Body of pancreas (tissue), 4 donors: ENCODE measurements at regions not wholly inside any gene's neighbourhood (a gene's known extent, or its start where the extent isn't known, plus 50 kb on each side); places are given as distances from the start of the nearest gene placed in this dataset.

Experiments used
- ATAC-seq: fragments of 150-250 bp; one replicate; pipeline ENCODE4 v1.9.1; 2016
- DNase-seq, 4 donors: peaks; one replicate each; pipeline ENCODE4 v3.0.0-alpha.2; 2019
- H3K27ac ChIP-seq, 4 donors: fragments of 200-600 bp; sonication (generic); 1 replicate in 3 of 4; 2 replicates in 1 of 4; pipeline versions ENCODE4 v1.5.1 to v1.6.1; 2016 to 2019; ENCODE audit warnings: mild to moderate bottlenecking in 1 of 4, mixed read lengths in 1 of 4, moderate library complexity in 1 of 4
- H3K27me3 ChIP-seq, 2 donors: fragments of 200-600 bp; sonication (generic); one replicate each; pipeline ENCODE4 v1.6.0; 2016; ENCODE audit warnings: mild to moderate bottlenecking in 1 of 2
- H3K36me3 ChIP-seq, 2 donors: fragments of 200-600 bp; sonication (generic); replicated peaks in 1 of 2; 2 replicates each; pipeline ENCODE4 v1.5.1; 2016; ENCODE audit warnings: low read depth in 2 of 2; ENCODE audit not compliant: insufficient read depth in 1 of 2
- H3K4me1 ChIP-seq: fragments of 200-600 bp; sonication (generic); one replicate; pipeline ENCODE4 v1.6.0; 2016
- H3K4me3 ChIP-seq, 2 donors: fragments of 200-600 bp; sonication (generic); 1 replicate in 1 of 2; 2 replicates in 1 of 2; pipeline ENCODE4 v1.5.1; 2016 to 2019
- H3K9me3 ChIP-seq, 3 donors: fragments of 200-600 bp; sonication (generic); 1 replicate in 2 of 3; 2 replicates in 1 of 3; pipeline ENCODE4 v1.5.1; 2016
- CTCF ChIP-seq, 7 experiments: fragments of 450-650 bp in 4 of 7; fragments of 200-600 bp in 3 of 7; sonication (generic) in 3 of 7; IDR thresholded peaks; one replicate each; pipeline ENCODE4 v1.5.1; 2016 to 2019; ENCODE audit warnings: antibody characterized with exemption in 7 of 7
- POLR2A ChIP-seq, 3 donors: fragments of 450-650 bp; IDR thresholded peaks; one replicate each; pipeline ENCODE4 v1.6.1; 2016; ENCODE audit warnings: antibody characterized with exemption in 3 of 3, mild to moderate bottlenecking in 2 of 3
- WGBS, 2 donors: methylation state at CpG; one replicate each; pipeline ENCODE4 v1.1.5; 2017; 5-methylcytosine and 5-hydroxymethylcytosine counted together
- intact Hi-C: fragments of 100-400 bp; cut with DNase I; formaldehyde crosslinking; loops from one replicate; pipeline ENCODE4 v1.15.1; 2023

DNA sequence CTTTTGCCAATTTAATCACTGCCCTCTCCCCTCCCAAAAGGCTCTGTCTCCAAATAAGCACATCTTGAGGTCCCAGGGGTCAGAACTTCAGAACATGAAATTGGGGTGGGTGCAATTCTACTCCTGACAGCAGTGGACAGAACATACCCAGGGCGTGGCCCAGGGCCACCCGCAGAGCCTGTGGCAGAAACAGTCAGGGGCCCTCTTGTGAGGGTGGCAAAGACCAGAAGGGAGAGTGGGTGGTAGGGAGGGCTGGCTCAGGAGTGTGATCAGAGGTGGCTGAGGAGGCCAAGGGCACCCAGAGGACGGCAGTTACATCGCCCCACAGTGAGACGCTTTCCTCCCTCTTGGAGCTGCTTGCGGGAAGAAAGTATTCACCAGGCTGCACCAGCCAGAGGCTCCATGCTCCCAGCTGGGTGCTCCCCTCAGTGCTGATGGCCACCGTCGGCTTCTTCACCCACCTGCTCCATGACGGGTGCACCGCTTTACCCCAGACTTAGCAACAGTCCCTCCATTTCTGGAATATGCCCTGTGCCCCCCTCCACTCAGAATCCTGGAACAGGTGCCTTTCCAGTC lies 1388.0 kb downstream of the BRD1 start:
- Histone ChIP-seq H3K36me3 (no peaks in the 10 kb centered on the region), H3K4me1 (no peaks in the 10 kb centered on the region), H3K27ac (no peak overlapping the region), H3K9me3 (no peaks in the 10 kb centered on the region), H3K27me3 (no peaks in the 10 kb centered on the region), H3K4me3 (no peak overlapping the region)
- 62 to 67% methylated on average over 10 of the region's 10 CpGs for WGBS, 2 donors
- no peak for ATAC-seq
- intact Hi-C loops: no loop called here
- DNase-seq: no peak
- TF ChIP-seq CTCF (IDR thresholded peaks at IDR 0.05) (no peak), POLR2A (IDR thresholded peaks at IDR 0.05) (no peak)

- WGBS, 2 donors: 33 to 45% methylated on average over 18 to 19 of the region's 19 CpGs
- Histone ChIP-seq H3K4me1 (no peaks in the 10 kb centered on the region), H3K27me3 (no peaks in the 10 kb centered on the region), H3K27ac (no peak overlapping the region), H3K9me3 (no peaks in the 10 kb centered on the region), H3K4me3 (no peak overlapping the region), H3K36me3 (no peaks in the 10 kb centered on the region)
- ATAC-seq (no peak), DNase-seq (no peak)
- intact Hi-C loops: no loop called here
- TF ChIP-seq POLR2A (IDR thresholded peaks at IDR 0.05): no peak
- TF ChIP-seq CTCF (IDR thresholded peaks at IDR 0.05): no peak
Observed at GRCh38 chr22:48438800-48439559, 1388.7 kb downstream of the BRD1 start.

DNA sequence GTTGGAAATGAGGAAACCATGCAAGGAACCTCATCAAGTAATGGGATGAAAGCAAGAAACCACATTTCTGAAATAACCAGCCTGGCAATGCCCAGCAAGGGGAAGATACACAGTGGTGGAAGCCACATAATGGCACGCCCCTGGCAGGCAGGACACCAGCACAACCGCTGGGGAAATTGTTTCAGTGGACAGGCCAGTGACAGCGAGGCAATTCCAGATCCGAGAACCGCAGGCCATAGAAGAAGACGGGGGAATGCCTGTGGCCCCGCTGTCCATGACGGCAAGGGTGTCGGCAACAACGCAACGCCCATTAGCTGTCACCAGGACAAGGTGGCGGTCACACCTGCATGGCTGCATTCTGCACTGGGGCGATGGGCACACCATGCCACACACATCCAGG lies 1389.6 kb downstream of the BRD1 start:
- intact Hi-C loops: no loop called here
- H3K4me1 ChIP-seq: no peaks in the 10 kb centered on the region
- H3K27me3 ChIP-seq: no peaks in the 10 kb centered on the region
- H3K36me3 ChIP-seq: no peaks in the 10 kb centered on the region
- H3K27ac ChIP-seq: no peak overlapping the region
- no peak for ATAC-seq
- no peaks in the 10 kb centered on the region for H3K9me3 ChIP-seq
- DNase-seq: no peak
- TF ChIP-seq CTCF (IDR thresholded peaks at IDR 0.05) (no peak), POLR2A (IDR thresholded peaks at IDR 0.05) (no peak)
- H3K4me3 ChIP-seq: no peak overlapping the region
- WGBS, 2 donors: 75 to 76% methylated on average over 12 to 13 of the region's 13 CpGs

GRCh38 chr22:48436201-48436931 lies 1391.3 kb downstream of the BRD1 start:
- Histone ChIP-seq H3K27ac (no peak overlapping the region), H3K27me3 (no peaks in the 10 kb centered on the region), H3K4me3 (no peak overlapping the region), H3K9me3 (no peaks in the 10 kb centered on the region), H3K4me1 (no peaks in the 10 kb centered on the region), H3K36me3 (no peaks in the 10 kb centered on the region)
- intact Hi-C loops: no loop called here
- WGBS, 2 donors: 53 to 55% methylated on average over 10 to 14 of the region's 17 CpGs
- DNase-seq: no peak
- no peak for TF ChIP-seq CTCF (IDR thresholded peaks at IDR 0.05)
- no peak for TF ChIP-seq POLR2A (IDR thresholded peaks at IDR 0.05)
- ATAC-seq: no peak
